Left ventricle myocardium inferior (tissue), 1 donor: ENCODE measurements at regions not wholly inside any gene's neighbourhood (a gene's known extent, or its start where the extent isn't known, plus 50 kb on each side); places are given as distances from the start of the nearest gene placed in this dataset.
"Not testable (repeated sequence)": the region's sequence is repeated elsewhere in the genome, so short reads cannot be mapped to it uniquely, and the experiment has no call there.

Experiments used
- DNase-seq: peaks from one replicate; pipeline ENCODE4 v3.0.0-alpha.2; 2020
- H3K27ac ChIP-seq: fragments of 200-600 bp; replicated peaks from 2 replicates; pipeline ENCODE4 v1.8.0; 2021
- H3K27me3 ChIP-seq: fragments of 200-600 bp; 2 replicates; pipeline ENCODE4 v1.8.0; 2021; ENCODE audit warnings: low read depth
- H3K36me3 ChIP-seq: fragments of 200-600 bp; 2 replicates; pipeline ENCODE4 v1.8.0; 2021
- H3K4me1 ChIP-seq: fragments of 200-600 bp; 2 replicates; pipeline ENCODE4 v1.8.0; 2021
- H3K4me3 ChIP-seq: fragments of 200-600 bp; 2 replicates; pipeline ENCODE4 v1.8.0; 2021; ENCODE audit warnings: mild to moderate bottlenecking, moderate library complexity
- H3K9me3 ChIP-seq: fragments of 200-600 bp; replicated peaks from 2 replicates; pipeline ENCODE4 v1.8.0; 2021
- CTCF ChIP-seq: fragments of 200-600 bp; IDR thresholded peaks from 2 replicates; pipeline ENCODE4 v1.8.0; 2021; ENCODE audit warnings: antibody characterized with exemption, mild to moderate bottlenecking, borderline replicate concordance
- intact Hi-C: fragments of 100-400 bp; cut with micrococcal nuclease; formaldehyde crosslinking; loops from one replicate; pipeline ENCODE4 v1.11.0; 2022
- donor health status: DM: no; HTN: yes; CAD: no; lungs with severe emphysema.

GRCh38 chr13:22945321-22946226 is 235.2 kb upstream of the SGCG start:
- Histone ChIP-seq H3K27me3 (peaks cover 32% of the 10 kb centered on the region), H3K4me3 (no peak overlapping the region), H3K27ac (no peak overlapping the region), H3K36me3 (no peaks in the 10 kb centered on the region), H3K9me3 (peaks cover 4% of the 10 kb centered on the region), H3K4me1 (no peaks in the 10 kb centered on the region)
- no peak for DNase-seq
- intact Hi-C loops, result no loop called here
- TF ChIP-seq CTCF, result no peak

GRCh38 chr13:22948421-22948820 is 232.4 kb upstream of the SGCG start:
- DNase-seq, result no peak
- intact Hi-C loops, result no loop called here
- Histone ChIP-seq H3K27ac (no peak overlapping the region), H3K4me3 (no peak overlapping the region), H3K4me1 (no peaks in the 10 kb centered on the region), H3K27me3 (peaks cover 36% of the 10 kb centered on the region), H3K9me3 (peaks cover 24% of the 10 kb centered on the region), H3K36me3 (no peaks in the 10 kb centered on the region)
- TF ChIP-seq CTCF, result no peak

GRCh38 chr13:22952018-22952417 is 228.8 kb upstream of the SGCG start:
- intact Hi-C loops, result not testable (repeated sequence)

GRCh38 chr13:22955147-22955546 is 225.6 kb upstream of the SGCG start:
- H3K27me3 ChIP-seq, result peaks cover 12% of the 10 kb centered on the region
- H3K9me3 ChIP-seq, result peaks cover 24% of the 10 kb centered on the region
- H3K36me3 ChIP-seq, H3K4me3 ChIP-seq, DNase-seq, H3K4me1 ChIP-seq, intact Hi-C loops, H3K27ac ChIP-seq: not testable (repeated sequence)

More at GRCh38 chr13:22952018-22952417, 228.8 kb upstream of the SGCG start:
- not testable (repeated sequence) for H3K4me3 ChIP-seq, DNase-seq, H3K36me3 ChIP-seq, H3K27ac ChIP-seq, H3K4me1 ChIP-seq
- Histone ChIP-seq H3K27me3 (peaks cover 31% of the 10 kb centered on the region), H3K9me3 (peaks cover 24% of the 10 kb centered on the region)

DNA sequence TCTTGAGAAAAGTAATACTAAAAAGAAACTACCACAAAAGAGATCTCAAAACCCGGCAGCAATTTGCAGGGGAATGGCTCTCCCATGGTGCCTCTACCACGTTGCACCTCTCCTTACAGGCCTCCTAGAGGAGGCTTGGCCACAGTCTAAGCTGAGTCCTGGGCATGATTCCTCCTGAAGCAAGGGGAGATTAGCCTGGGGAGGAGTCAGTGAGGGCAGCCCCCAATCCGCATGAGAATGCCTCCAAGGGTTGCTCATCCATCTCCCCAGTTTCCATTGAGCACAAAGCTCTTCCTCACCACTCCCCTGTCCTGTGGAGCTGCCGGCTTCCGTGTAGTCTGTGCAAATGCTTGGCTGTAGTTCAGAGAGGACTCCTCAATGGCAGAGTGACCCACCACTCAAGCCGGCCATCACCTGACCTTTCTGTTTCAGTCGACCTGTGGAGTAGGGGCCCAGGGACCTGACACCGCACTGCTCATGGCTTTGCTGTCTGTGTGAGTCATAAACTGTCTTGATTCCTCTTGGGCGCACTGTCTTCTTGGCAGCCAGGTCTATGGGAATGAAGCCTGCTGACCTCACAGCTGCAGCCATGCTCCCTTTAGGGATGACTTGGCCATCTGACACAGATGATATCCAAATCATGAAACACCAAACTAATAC is 224.2 kb upstream of the SGCG start:
- peaks cover 11% of the 10 kb centered on the region for H3K9me3 ChIP-seq
- DNase-seq, intact Hi-C loops, H3K4me1 ChIP-seq, H3K27me3 ChIP-seq, H3K36me3 ChIP-seq, H3K27ac ChIP-seq, H3K4me3 ChIP-seq: not testable (repeated sequence)

- H3K4me1 ChIP-seq, H3K27ac ChIP-seq, H3K4me3 ChIP-seq, intact Hi-C loops, H3K27me3 ChIP-seq, H3K36me3 ChIP-seq, DNase-seq, H3K9me3 ChIP-seq: not testable (repeated sequence)
Observed at GRCh38 chr13:22959859-22960258, 220.9 kb upstream of the SGCG start.

GRCh38 chr13:22960827-22961226 is 220.0 kb upstream of the SGCG start:
- H3K36me3 ChIP-seq, result no peaks in the 10 kb centered on the region
- no peak for TF ChIP-seq CTCF
- H3K27me3 ChIP-seq, result peaks cover 9% of the 10 kb centered on the region
- no peak overlapping the region for H3K4me3 ChIP-seq
- no peak for DNase-seq
- no peaks in the 10 kb centered on the region for H3K4me1 ChIP-seq
- no peak overlapping the region for H3K27ac ChIP-seq
- intact Hi-C loops, result no loop called here
- H3K9me3 ChIP-seq, result no peaks in the 10 kb centered on the region

DNA sequence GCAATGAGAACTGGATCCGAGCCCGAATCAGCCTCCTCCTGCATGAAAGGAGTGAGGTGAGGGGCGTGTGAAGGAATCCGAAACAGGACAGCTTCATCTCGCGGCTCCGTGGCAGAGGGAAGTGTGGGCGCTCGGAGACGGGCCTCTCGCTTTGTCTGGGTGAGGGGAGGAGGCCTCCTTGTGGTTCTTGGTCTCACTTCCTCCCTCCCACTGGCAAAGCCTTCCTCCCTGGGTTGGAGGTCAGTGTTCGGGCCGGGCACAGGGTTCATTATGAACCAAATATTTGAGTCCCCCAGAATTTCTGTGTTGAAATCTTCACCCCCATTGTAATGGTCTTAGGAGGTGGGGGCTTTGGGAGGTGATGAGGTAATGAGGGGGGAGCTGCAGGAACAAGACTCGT is 219.4 kb upstream of the SGCG start:
- H3K4me1 ChIP-seq, DNase-seq, intact Hi-C loops, H3K9me3 ChIP-seq, H3K27me3 ChIP-seq, H3K27ac ChIP-seq, H3K36me3 ChIP-seq, H3K4me3 ChIP-seq: not testable (repeated sequence)
